ENCODE measurements at regions not wholly inside any gene's neighbourhood (a gene's known extent, or its start where the extent isn't known, plus 50 kb on each side); places are given as distances from the start of the nearest gene placed in this dataset.
A peak's percentile ranks its signal among the peaks of the same experiment; 100 is the strongest.

- Histone ChIP-seq H3K79me2 (ENCODE audit: insufficient read depth, low read length) (no peaks in the 10 kb centered on the region), H3T11ph (ENCODE audit: low read length) (no peak overlapping the region), H2BK15ac (ENCODE audit: low read depth, low read length) (no peak overlapping the region), H2BK120ac (ENCODE audit: low read depth, low read length, poor library complexity, severe bottlenecking) (no peak overlapping the region), H4K5ac (ENCODE audit: insufficient read length, low read depth, low read length) (no peak overlapping the region), H2BK12ac (ENCODE audit: insufficient read length, low read depth, low read length) (no peak overlapping the region), H3K9me3 (ENCODE audit: control insufficient read depth, low read depth, low read length) (no peaks in the 10 kb centered on the region), H3K23me2 (ENCODE audit: insufficient read length, low read depth, low read length, poor library complexity, severe bottlenecking) (no peaks in the 10 kb centered on the region), H4K91ac (ENCODE audit: insufficient read length, low read depth, low read length) (no peak overlapping the region), H3K4ac (ENCODE audit: low read depth, low read length) (no peak overlapping the region), H4K20me1 (ENCODE audit: control insufficient read depth, insufficient read depth, insufficient read length) (no peaks in the 10 kb centered on the region), H3K56ac (ENCODE audit: insufficient read length, low read depth, low read length) (no peak overlapping the region), H2AFZ (ENCODE audit: low read length) (no peak overlapping the region), H3K23ac (ENCODE audit: insufficient read length, low read depth, low read length) (no peak overlapping the region), H3K4me2 (ENCODE audit: insufficient read depth, insufficient read length, low read length) (no peak overlapping the region), H3K79me1 (ENCODE audit: insufficient read depth, low read depth, low read length, poor library complexity, severe bottlenecking) (no peaks in the 10 kb centered on the region), H2AK5ac (ENCODE audit: insufficient read length, low read length) (no peak overlapping the region), H4K8ac (replicated peaks; ENCODE audit: insufficient read length, low read depth, low read length) (no peak overlapping the region), H3K27ac (ENCODE audit: insufficient read length, low read depth, low read length) (no peak overlapping the region), H3K4me1 (ENCODE audit: insufficient read depth, low read length) (no peaks in the 10 kb centered on the region), H3K18ac (ENCODE audit: insufficient read length, low read depth, low read length) (no peak overlapping the region), H2BK5ac (ENCODE audit: insufficient read length, low read length) (no peak overlapping the region), H3K27me3 (ENCODE audit: insufficient read depth, low read length) (no peaks in the 10 kb centered on the region), H2BK20ac (ENCODE audit: low read depth, low read length, poor library complexity, severe bottlenecking) (no peak overlapping the region), H3K9ac (ENCODE audit: extremely low read depth, insufficient read length, low read length) (no peak overlapping the region), H3K14ac (ENCODE audit: insufficient read depth, low read length) (no peak overlapping the region)
- TF ChIP-seq CTCF (conservative IDR thresholded peaks at IDR 0.05) = no peak
- Mint-ChIP-seq H3K27ac (0 out of 7 replicates have a peak overlapping the region, but pooled peaks of 1 of the 3 experiments have one; percentile 29), H3K27me3 (ENCODE audit: low read depth) (no peaks in the 10 kb centered on the region), H3K36me3 (ENCODE audit: insufficient read depth in 1 of 3, low read depth in 3 of 3) (no peaks in the 10 kb centered on the region), H3K9me3 (no peaks in the 10 kb centered on the region), H3K4me1 (no peaks in the 10 kb centered on the region), H3K4me3 (no peak overlapping the region)
- DNase-seq = no peak
- no CpG with 5 or more reads among the region's 1 CpG for WGBS (ENCODE audit: extremely low coverage, insufficient read length, low lambda C conversion rate)
Measured at GRCh38 chr7:124672011-124672410, 93.6 kb downstream of the GPR37 start.

Data from H9 (cell line).